ELR (cell line): ENCODE measurements at regions not wholly inside any gene's neighbourhood (a gene's known extent, or its start where the extent isn't known, plus 50 kb on each side); places are given as distances from the start of the nearest gene placed in this dataset.

Experiments used
- DNase-seq: peaks from one replicate; pipeline ENCODE4 v3.0.0-alpha.2; 2015; ENCODE audit warnings: low read depth

GRCh38 chr2:226429476-226429875 lies 370.1 kb downstream of the IRS1 start:
- no peak for DNase-seq

GRCh38 chr2:226427538-226428307 lies 371.9 kb downstream of the IRS1 start:
- DNase-seq = peak; percentile 97

DNA sequence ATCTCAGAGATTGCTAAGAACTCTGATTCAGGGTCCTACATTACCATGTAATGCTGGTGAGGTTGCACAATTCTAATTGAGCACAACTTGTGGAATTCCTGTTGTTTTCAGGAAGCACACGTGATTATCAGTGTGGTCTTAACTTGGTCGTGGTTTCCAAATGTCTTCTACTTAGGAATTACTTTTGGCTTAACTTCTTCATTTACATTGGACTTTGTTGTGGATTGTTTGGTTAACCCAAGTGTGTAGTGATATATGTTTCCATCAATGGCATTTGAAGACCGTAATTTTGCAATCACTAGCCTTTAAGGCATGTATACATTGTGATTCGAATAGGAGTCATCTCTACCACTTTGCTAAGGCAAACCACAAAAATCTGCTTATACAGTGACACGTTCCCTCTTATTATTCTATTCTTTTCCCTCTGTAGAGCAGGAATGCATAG lies 373.3 kb downstream of the IRS1 start:
- DNase-seq = peak; percentile 99

DNA sequence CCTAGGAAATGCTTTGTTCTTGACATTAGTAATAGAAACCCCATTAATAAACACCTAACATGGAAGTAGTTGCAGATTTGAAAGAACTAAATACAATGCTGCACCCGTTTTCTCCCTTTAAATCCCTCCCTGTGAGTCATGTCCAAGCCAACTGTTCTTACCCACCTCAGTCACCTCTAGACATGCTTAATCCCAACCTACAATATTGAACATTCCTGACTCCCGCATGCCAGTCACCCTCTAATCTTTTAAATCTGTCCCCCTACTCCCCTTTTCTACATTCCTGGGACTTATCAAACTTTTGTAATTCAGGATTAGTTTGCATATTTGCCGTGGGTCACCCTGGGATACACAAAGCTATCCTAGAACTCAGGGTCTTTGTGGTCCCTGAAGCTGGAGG lies 374.6 kb downstream of the IRS1 start:
- peak; percentile 39 for DNase-seq

GRCh38 chr2:226423498-226423960 lies 376.1 kb downstream of the IRS1 start:
- peak; percentile 15 for DNase-seq

DNA sequence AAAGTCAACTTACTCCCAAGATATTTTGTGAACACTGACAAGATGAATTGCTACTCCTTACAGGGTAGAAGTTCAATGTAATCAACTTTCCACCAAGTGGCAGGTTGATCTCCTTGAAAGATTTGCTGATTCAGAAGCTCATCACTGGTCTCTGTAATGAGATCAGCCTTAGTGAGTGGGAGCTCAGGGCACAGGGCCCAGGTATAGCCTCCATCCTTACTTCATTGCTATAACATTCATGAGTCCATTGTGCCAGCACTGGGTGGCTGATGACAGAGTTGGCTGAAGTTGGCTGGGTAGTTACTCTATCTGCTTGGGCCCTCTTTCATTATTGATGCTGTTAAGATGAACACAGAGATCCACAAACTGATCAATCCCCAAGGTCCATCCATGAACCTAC lies 379.0 kb downstream of the IRS1 start:
- no peak for DNase-seq

DNA sequence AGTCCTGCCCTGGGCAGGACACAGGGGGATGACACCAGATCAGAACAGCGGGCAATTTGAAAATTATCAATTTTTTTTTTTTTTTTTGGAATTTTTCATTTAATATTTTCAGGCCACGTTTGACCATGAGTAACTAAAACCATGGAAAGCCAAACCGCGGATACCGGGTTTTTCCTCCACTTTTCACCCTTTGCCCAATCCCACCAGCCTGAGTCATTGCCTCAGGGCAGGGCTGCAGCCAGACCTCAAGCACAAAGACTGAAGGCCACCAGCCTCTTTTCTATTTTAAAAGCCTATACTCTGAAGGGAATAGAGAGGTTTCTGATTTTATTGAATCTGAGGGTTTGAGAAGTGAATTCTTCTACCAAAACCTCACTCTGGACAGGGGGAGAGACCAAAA lies 381.1 kb downstream of the IRS1 start:
- no peak for DNase-seq

DNA sequence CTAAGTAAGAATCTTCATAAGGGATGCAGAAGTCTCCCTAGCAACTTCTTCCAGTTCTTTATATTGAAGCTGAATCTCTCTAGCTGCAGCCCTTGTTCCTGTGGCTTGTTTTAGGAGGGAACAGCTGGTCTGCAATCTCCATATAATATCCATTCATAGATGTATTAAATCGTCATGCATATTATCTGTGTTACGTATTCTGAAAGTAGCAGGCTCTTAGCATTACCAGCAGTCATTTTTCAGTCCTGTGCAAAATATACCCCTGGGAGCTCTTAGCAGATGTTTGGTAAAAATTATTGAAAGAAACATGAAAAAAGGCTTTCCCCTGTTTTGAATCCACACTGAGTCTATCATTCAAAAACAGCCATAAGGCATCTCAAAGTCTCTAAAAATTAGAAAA lies 385.3 kb downstream of the IRS1 start:
- DNase-seq = no peak

GRCh38 chr2:226413498-226414130 lies 386.0 kb downstream of the IRS1 start:
- no peak for DNase-seq

GRCh38 chr2:226411727-226412360 lies 387.8 kb downstream of the IRS1 start:
- peak; percentile 87 for DNase-seq

GRCh38 chr2:226411205-226411604 lies 388.4 kb downstream of the IRS1 start:
- no peak for DNase-seq

DNA sequence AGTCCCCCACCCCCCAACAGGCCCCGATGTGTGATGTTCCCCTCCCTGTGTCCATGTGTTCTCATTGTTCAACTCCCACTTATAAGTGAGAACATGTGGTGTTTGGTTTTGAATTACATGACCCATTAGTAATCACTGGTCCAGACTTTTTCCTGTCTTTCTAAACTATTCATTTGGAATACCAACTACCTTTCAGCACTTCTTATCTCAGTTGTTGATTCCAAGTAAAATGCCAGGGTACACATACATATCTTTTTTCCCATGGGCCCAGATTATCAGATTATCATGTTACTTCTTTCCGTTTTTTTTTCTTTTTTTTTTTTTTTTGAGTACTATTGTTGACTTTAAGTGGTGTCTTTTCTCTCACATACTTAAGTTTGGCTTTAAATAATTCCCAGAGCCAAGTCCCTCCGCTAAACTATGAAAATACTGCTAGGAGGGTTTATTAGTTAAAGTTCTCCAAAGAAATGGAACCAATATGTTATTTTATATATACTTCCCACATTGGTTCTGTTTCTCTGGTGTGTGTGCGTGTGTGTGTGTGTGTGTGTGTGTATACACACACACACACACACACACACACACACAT lies 389.3 kb downstream of the IRS1 start:
- DNase-seq = no peak

DNA sequence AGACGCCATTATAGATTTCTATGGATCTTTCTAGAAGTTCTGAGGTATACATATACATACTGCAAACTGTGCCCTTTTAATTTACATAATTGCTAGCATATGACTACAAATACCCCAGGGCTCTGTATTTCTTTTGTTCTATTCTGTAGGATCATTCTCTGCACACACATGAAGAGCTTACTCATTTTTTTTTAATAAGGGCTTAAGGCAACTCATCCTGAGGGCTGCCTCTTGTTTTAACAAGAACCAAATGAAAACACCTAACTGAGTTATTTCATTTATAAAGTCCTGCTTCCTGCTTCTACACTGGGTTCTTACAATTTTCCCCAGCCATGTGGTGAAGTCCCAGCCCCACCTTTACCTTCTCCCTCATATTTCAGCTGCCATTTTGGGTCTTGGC lies 390.5 kb downstream of the IRS1 start:
- no peak for DNase-seq

GRCh38 chr2:226408141-226408540 lies 391.5 kb downstream of the IRS1 start:
- DNase-seq = no peak

- no peak for DNase-seq
Measured at GRCh38 chr2:226407135-226407534, 392.5 kb downstream of the IRS1 start.

DNA sequence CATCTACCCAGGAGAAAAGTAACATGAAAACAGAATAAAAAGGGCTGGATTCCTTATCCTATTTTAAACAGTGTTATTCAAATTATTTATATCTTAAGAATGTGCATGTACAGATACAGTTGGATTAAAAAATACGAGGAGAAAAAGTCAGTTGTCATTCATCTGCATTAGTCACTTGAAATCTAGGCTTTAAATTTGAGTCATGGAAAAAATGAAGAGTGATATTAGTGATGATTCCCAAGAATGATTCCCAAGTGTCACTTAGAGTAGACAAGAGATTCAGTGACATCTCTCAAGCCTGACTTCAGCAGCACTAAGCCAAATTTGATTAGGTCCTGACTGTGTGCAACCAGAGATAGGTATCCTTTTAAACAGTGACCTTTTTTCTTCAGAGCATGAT lies 394.2 kb downstream of the IRS1 start:
- DNase-seq = no peak

DNA sequence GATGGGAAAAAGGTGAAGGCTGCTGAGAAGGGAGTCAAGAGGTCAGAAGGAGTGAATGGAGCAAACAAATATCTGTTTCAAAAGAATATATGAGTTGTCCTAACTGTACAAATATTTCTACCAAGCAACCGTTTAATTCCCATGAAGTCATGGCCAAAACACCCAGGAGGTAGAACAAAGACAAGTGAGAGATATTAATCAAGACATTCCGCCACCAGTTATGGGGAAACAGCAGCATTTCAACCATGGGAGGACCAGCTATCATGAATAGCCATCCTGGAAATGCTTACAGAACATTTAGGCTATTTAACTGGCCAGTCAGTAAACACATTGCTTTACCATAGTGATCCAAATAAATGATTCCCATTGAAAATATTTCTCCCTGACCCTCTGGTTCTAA lies 396.3 kb downstream of the IRS1 start:
- no peak for DNase-seq

DNA sequence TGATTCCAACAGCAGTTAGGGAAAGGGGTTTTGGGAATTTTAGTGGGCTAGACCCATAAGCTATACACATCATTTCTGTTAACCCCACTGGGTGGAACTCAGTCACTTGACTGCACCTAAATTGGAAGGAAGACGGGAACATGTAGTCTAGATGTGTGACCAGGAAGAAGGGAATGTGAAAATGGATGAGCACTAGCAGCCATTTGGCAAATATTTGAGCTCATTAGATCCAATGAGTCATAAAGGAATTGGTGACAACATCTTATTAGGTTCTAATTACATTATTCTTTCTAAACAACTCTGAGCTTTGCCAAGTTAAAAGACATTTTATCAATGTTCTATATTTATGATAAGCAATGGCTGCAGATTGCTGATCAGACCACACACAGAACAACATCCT lies 400.6 kb downstream of the IRS1 start:
- no peak for DNase-seq

DNA sequence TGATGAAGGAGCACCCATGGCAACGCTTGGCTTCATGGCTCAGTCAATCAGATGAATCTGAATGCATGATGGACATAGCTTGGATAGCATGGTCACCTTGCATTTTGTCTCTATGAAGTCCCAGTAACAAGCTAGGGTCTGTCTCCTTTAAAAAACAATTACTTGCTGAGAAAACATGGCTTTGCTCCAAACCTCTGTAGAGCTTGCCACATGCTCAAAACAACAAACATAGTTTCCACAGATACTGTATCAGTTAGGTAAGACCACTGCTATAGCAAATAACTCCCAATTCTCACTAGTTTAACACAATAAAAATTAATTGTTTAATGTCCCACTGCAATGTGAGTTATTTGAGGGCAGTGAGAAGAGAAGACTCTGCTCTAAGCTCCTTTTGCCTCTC lies 401.0 kb downstream of the IRS1 start:
- no peak for DNase-seq

GRCh38 chr2:226396541-226396940 lies 403.1 kb downstream of the IRS1 start:
- no peak for DNase-seq

DNA sequence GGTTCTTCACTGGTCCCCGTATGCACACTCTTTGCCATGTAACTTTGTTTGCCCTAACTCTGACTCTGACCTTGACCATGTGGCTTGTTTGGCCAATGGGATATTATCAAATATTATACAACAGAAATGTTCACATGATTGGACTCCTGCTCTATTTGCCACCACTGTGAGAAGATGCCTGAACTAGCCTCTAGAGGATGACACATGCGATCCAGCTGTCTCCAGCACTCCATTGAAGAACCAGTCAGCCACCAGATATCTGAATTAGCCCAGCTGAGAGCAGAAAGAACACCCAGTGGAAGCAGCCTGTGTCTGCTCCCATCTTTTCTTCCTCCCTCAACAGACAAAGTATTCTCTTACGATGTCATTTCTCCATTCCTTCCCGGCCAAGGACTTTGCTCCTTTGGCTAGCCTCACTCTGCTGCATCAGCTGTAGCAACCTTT lies 412.1 kb downstream of the IRS1 start:
- no peak for DNase-seq

DNA sequence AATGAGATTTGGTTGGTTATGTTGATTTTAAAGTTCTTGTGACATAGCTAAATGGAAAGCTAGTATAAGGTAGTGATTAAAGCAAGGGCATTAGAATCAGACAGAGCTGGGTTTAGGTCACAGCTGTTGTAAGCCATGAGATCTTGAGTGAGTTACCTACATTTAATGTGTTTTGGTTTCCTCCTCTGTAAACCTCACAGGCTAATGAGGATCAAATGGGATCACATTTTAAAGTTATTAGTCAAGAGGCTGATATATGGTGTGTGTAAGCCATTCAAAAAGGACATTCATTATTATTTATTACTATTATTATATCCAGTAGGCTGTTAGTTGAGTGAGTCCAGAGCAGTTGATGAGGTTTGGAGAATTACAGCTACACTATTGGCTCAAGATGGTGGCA lies 416.2 kb downstream of the IRS1 start:
- no peak for DNase-seq

GRCh38 chr2:226380679-226381078 lies 418.9 kb downstream of the IRS1 start:
- no peak for DNase-seq
